ENCODE measurements at regions not wholly inside any gene's neighbourhood (a gene's known extent, or its start where the extent isn't known, plus 50 kb on each side); places are given as distances from the start of the nearest gene placed in this dataset.

DNA sequence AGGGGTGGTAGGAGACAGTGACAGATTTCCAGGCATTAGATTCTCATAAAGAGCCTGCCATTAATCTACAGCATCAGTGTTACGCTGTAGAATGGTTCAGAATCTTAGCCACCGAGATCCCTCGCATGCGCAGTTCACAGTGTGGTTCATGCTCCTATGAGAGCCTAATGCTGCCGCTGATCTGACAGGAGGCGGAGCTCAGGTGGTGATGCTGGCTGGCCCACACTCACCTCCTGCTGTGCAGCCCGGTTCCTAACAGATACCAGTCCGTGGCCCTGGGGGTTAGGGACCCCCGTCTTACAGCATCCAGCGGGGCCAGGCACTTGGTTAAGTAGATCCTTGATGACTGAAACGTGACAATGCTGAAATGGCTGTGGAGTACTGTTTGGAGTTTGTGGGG lies 163.6 kb upstream of the C1orf21 start:
- no peak for DNase-seq (ENCODE audit: low read depth, low spot score)
- H3K27ac Mint-ChIP-seq (ENCODE audit: unreplicated experiment): no peak overlapping the region
- H3K9me3 Mint-ChIP-seq: peaks cover 3% of the 10 kb centered on the region
- no peak overlapping the region for H3K4me3 Mint-ChIP-seq
- peaks cover 8% of the 10 kb centered on the region for H3K4me1 Mint-ChIP-seq
- no peaks in the 10 kb centered on the region for H3K27me3 Mint-ChIP-seq (ENCODE audit: low read depth)
- H3K36me3 Mint-ChIP-seq (ENCODE audit: low read depth): no peaks in the 10 kb centered on the region
- TF ChIP-seq, protein P1, sequence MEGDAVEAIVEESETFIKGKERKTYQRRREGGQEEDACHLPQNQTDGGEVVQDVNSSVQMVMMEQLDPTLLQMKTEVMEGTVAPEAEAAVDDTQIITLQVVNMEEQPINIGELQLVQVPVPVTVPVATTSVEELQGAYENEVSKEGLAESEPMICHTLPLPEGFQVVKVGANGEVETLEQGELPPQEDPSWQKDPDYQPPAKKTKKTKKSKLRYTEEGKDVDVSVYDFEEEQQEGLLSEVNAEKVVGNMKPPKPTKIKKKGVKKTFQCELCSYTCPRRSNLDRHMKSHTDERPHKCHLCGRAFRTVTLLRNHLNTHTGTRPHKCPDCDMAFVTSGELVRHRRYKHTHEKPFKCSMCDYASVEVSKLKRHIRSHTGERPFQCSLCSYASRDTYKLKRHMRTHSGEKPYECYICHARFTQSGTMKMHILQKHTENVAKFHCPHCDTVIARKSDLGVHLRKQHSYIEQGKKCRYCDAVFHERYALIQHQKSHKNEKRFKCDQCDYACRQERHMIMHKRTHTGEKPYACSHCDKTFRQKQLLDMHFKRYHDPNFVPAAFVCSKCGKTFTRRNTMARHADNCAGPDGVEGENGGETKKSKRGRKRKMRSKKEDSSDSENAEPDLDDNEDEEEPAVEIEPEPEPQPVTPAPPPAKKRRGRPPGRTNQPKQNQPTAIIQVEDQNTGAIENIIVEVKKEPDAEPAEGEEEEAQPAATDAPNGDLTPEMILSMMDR (conservative IDR thresholded peaks at IDR 0.05): no peak

DNA sequence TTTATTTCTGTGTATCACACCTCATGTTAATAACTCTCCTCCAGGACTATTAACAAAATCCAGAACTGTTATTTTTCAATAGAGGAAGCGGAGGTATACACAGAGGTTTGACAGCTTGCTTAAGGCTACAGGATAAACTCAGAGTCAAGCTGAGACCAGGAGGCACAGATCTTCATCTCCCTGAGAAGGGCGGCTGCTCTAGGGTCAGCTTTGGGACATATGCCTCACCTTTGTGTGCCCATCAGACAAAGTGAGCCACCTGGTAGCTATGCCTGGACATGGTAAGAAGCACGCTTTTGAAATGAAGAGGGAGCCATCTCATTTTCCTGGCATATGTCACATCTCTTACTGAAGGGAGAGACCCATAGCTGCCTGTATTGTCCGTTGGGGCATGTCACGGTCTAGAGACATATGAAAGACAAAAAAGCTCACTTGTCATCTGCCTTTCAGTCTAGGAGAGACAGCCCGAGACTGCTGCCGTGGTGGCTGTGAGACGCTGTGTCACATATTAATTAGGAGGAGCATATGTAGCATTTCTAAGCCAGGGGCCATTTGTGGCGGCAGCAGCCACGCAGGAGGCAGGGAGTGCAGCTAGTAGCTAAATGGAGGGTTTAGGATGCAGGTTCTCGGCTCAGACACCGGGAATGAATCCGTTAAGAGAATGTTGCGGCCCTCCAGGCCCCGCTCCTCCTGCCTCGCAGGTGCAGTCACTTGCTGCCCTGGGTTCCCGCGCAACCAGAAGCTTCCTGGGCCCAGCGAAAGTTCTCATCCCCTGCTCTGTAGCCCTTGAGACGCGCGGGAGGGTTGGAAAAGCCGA lies 161.3 kb upstream of the C1orf21 start:
- DNase-seq (ENCODE audit: low read depth, low spot score): no peak
- Mint-ChIP-seq H3K27ac (ENCODE audit: unreplicated experiment) (no peak overlapping the region), H3K36me3 (ENCODE audit: low read depth) (no peaks in the 10 kb centered on the region), H3K9me3 (peaks cover 3% of the 10 kb centered on the region), H3K4me3 (no peak overlapping the region), H3K4me1 (no peaks in the 10 kb centered on the region), H3K27me3 (ENCODE audit: low read depth) (no peaks in the 10 kb centered on the region)
- TF ChIP-seq, protein P1 (conservative IDR thresholded peaks at IDR 0.05): no peak

DNA sequence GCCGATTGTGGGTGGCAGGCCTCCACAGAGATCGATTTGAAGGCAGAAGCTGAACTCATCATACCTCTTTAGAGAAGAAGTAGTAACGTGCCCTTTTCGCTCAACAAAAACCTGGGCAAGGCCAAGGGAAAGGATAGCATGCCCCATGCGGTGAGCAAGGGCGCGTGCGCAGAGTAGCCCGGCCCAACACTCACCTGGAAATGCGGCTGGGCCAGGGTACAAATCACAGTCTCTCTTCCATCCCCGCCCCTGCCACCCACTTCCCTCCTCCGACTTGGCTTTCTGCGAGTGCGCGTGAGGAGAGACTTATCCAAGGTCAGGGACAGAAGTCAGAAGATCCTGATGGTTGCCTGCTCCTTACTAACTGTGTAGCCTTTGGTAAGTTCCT lies 160.7 kb upstream of the C1orf21 start:
- DNase-seq (ENCODE audit: low read depth, low spot score): no peak
- Mint-ChIP-seq H3K27me3 (ENCODE audit: low read depth) (no peaks in the 10 kb centered on the region), H3K4me1 (no peaks in the 10 kb centered on the region), H3K9me3 (peaks cover under 1% of the 10 kb centered on the region), H3K36me3 (ENCODE audit: low read depth) (no peaks in the 10 kb centered on the region), H3K27ac (ENCODE audit: unreplicated experiment) (no peak overlapping the region), H3K4me3 (no peak overlapping the region)
- TF ChIP-seq, protein P1 (conservative IDR thresholded peaks at IDR 0.05): no peak

DNA sequence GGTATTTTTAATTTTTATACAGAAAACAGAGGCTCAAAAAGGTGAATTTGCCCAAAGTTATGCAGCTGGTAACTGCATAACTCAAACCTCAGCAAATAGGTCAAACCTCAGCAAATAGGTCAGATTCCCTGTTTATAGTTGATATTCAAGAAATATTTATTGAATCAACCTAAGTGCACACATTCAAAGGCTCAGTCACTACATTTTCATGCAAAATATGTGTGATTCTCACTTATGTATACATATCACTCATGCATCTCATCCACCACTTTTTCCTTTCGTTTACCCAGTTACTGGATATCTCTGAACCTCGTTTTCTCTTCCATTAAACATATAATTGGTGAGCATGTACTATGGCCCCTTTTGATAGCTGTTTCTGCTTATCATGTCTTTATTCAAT lies 158.3 kb upstream of the C1orf21 start:
- H3K4me1 Mint-ChIP-seq: no peaks in the 10 kb centered on the region
- H3K36me3 Mint-ChIP-seq (ENCODE audit: low read depth): no peaks in the 10 kb centered on the region
- peaks cover 3% of the 10 kb centered on the region for H3K9me3 Mint-ChIP-seq
- DNase-seq (ENCODE audit: low read depth, low spot score): no peak
- no peak overlapping the region for H3K4me3 Mint-ChIP-seq
- H3K27me3 Mint-ChIP-seq (ENCODE audit: low read depth): no peaks in the 10 kb centered on the region
- H3K27ac Mint-ChIP-seq (ENCODE audit: unreplicated experiment): no peak overlapping the region
- TF ChIP-seq, protein P1 (conservative IDR thresholded peaks at IDR 0.05): no peak

DNA sequence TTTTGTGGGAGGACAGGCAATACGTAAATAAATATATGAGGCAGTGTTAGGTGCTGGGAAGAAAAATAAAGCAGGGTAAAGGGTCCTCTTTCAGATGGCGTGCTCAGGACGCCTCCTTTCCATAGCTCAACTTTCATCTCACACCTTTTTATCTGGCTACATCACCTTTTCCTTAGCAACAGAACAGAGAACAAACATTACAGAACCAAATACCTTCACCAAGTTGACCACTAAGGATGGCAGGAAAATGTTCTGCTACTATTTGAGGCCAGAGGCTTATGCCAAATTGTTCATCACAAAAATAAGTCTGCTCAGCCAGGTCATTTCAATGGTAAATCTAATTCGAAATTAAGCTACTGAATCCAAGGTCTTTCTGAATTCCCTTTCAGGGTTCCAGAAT lies 149.2 kb upstream of the C1orf21 start:
- DNase-seq (ENCODE audit: low read depth, low spot score): no peak
- no peaks in the 10 kb centered on the region for H3K4me1 Mint-ChIP-seq
- no peaks in the 10 kb centered on the region for H3K9me3 Mint-ChIP-seq
- H3K27ac Mint-ChIP-seq (ENCODE audit: unreplicated experiment): no peak overlapping the region
- H3K27me3 Mint-ChIP-seq (ENCODE audit: low read depth): no peaks in the 10 kb centered on the region
- no peak overlapping the region for H3K4me3 Mint-ChIP-seq
- no peaks in the 10 kb centered on the region for H3K36me3 Mint-ChIP-seq (ENCODE audit: low read depth)
- TF ChIP-seq, protein P1 (conservative IDR thresholded peaks at IDR 0.05): no peak
